ENCODE measurements at regions not wholly inside any gene's neighbourhood (a gene's known extent, or its start where the extent isn't known, plus 50 kb on each side); places are given as distances from the start of the nearest gene placed in this dataset.

DNA sequence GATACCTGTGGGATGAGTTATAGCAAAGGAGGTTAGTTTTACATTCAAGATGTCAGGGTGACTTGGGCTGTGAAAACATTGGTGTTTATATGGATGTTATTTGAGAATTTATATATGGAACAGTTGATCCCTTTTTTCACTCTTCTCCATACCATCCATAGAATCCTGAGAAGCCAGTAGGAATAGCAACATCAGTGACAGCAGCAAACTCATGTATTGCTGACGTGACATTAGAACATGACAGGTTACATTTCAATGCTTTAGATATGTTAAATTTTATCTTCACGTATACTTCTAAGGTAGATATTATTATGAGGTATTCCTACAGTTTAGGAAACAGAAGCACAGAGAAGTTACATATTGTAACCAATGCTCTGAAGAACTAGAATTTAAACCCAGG, 745.2 kb upstream of the GCFC2 start:
- no peak for DNase-seq (ENCODE audit: low spot score)

DNA sequence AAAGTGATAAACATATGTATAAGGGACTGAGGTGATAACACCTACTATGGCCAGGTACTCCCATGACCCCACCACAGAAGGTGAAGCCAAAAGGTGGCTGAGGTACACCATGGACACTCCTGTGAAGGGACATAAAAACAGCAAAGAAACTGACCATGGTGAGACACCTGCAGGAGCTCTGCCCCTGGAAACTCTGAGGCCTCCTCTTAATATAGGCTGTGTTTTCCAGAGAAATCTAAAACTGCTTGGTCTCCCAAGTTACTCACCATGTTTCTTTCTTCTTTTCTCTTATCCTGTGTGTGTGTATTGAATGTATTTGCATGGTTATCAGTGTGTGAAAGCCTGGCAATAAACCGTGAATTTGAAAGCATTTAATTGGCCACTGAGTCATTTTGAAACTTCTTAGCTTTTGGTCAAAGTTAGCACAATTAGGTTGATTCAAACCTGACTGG, 739.3 kb upstream of the GCFC2 start:
- no peak for DNase-seq (ENCODE audit: low spot score)

DNA sequence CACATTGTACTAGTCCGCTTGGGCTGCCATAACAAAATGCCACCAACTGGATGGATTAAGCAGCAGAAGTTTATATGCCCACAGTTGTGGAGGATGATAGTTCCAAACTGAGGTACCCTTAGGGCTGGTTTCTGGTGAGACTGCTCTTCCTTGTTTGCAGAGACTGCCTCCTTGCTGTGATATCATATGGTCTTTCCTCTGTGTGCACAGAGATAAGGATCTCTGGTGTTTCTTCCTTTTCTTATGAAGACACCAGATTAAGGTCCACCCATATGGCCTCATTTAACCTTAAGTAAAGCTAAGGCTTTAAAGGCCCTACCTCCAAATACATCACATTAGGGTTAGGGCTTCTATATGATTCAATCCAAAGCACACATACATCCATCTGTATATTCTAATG, 738.2 kb upstream of the GCFC2 start:
- DNase-seq (ENCODE audit: low spot score): no peak

DNA sequence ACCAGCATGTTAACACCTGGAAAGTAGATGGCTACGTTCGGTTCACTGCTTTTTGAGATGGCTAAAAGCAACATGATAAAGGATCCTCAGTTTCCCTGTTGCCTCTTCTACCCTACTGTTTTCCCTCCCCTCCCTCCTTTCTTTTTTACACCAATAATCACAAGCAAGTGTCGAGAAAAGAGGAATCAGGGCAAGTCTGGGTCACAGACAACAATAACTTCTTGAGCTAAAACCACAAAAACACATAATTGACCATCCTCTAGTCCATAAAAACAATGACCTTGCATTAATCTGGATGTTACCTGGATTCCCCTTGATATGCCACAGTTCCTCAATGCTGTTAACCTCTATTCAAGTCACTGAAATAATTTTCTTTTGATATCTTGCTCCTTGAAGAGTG, 736.6 kb upstream of the GCFC2 start:
- DNase-seq (ENCODE audit: low spot score): no peak

DNA sequence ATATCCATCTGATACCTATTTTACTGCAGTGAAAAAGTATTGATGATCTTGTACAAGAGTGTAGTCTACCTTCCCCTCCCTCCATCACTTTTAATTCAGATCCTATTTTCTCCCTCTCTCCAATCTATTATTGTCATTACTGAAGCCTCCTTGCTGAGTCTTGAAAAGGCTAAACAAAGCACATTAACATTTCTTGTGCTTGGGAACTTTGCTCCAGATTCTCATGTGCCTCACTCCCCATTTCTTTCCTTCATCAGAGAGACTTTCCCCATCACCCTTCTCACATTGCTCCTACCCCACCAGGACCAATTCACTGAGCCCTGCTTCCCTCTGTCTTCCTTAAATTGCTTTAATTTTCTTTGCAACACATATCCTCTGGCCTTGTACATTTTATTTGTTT, 736.2 kb upstream of the GCFC2 start:
- no peak for DNase-seq (ENCODE audit: low spot score)

DNA sequence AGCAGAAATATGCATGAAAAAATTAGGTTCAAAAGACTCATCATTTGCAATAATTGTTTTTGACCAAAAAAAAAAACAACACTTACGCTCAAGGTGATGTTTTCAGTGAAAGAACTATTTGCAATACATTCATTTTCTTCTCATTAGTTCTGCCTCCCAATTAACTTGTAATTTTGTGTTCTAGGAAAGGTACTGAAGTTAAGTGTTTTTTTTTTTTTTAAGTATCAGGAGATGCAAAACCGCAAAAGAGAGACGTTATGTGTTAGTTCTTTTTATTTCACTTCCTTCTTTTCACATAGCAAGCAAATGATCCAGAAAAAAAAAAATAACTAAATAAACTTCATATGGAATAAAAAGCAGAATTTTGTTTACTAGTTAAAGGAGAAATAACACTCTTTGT, 735.2 kb upstream of the GCFC2 start:
- no peak for DNase-seq (ENCODE audit: low spot score)

DNA sequence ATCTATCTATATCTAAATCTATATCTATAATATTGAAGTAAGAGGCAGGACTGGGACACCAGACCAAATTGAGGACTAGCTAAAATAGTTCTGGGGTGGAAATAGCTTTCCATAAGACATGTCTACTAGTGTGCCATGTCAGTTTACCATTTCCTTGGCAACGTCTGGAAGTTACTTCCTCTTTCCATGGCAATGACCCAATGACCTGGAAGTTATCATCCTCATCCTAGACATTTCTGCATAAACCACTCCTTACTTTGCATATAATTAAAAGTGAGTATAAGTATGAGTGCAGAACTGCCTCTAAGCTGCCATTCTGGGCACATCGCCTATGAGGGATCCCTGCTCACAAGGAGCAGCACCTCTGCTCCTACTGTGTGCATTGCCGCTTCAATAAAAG, 734.0 kb upstream of the GCFC2 start:
- DNase-seq (ENCODE audit: low spot score): no peak

DNA sequence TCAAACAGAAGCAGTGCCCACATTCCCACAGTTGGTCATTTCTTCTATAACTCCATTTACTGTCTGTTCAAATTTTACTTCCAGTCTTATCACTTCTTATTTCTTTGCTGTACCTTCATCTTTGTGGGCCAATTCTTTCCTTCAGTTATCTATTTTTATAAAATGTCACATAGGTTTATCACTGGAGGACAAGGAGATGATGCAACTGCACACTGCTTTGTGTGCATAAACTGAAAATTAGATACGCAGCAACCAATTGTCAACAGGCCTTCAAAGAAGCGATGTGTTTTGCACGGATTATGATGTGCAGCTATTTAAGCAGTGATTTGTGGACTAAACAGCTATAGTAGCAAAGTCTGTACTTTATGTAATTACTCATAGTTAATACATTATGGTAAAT, 726.8 kb upstream of the GCFC2 start:
- DNase-seq (ENCODE audit: low spot score): no peak

DNA sequence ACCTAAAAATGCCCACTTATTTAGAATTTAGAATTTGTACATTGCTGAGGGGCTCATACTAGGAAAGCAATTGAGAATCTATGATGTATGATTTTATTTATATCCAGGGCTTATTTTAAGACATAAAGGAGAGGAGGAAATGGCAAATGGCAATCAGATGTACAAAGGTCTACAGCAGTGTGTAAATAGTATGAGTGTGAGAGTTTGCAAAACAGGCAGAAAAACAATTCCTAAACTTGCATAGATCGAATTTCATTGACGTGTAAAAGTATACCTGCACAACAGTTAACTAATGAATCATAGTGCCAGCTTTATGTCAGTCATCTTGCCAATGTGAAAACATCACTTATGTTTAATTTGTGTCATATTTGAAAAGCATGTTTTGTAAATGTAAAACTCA, 718.7 kb upstream of the GCFC2 start:
- DNase-seq (ENCODE audit: low spot score): no peak

DNA sequence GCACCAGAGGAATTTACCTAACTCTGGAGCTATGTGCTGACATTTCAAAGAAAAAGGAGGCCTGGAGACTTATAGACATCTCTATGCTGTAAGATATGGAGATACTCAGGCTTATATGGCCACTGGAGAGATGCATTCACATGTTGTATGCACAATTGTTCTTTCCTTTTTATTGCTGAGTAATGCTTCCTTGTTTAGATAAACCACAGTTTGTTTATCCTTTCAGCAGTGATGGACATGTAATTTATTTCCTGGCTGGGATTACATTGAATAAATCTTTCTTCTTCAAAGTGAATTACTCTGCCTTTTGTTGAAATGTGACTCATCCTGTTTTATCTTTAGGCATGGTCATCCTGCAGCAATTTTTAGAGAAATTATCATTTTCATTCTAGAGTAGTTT, 716.7 kb upstream of the GCFC2 start:
- no peak for DNase-seq (ENCODE audit: low spot score)

DNA sequence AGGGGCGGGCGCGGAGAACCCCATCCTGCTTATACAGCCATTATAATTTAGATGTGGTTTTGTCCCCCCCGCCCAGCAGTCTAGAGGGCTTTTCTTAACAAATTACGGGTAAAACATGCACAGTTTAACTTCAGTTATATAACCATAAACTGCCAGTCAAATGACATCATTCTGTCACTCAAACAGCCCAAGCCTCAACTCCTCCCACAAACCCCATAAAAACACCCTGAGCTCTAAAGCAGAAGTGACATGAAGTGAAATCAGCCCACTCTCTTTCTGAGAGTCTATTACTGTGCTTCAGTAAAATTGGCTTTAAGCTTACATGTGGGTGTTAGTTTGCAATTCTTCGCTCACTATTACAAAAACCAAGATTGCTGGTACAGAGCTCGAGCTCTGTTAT, 705.1 kb upstream of the GCFC2 start:
- no peak for DNase-seq (ENCODE audit: low spot score)

DNA sequence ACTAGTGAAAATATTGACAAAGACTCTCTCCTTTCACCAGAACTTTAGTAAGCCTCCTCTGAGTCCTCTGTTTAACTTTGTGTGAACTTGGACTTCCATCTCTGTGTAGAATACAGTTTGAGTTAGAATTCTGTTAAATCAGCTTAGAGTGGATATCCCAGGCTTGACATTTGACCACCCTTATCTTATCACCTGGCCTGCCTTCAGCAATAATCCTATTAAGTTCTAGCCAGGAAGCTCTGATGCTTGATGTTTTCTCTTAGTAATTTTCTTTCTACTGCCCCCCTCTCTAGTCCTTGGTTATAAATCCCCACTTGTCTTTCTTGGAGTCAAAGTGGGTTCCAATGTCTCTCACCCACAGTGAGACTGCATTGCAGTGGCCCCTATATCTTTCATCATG, 702.7 kb upstream of the GCFC2 start:
- DNase-seq (ENCODE audit: low spot score): no peak

DNA sequence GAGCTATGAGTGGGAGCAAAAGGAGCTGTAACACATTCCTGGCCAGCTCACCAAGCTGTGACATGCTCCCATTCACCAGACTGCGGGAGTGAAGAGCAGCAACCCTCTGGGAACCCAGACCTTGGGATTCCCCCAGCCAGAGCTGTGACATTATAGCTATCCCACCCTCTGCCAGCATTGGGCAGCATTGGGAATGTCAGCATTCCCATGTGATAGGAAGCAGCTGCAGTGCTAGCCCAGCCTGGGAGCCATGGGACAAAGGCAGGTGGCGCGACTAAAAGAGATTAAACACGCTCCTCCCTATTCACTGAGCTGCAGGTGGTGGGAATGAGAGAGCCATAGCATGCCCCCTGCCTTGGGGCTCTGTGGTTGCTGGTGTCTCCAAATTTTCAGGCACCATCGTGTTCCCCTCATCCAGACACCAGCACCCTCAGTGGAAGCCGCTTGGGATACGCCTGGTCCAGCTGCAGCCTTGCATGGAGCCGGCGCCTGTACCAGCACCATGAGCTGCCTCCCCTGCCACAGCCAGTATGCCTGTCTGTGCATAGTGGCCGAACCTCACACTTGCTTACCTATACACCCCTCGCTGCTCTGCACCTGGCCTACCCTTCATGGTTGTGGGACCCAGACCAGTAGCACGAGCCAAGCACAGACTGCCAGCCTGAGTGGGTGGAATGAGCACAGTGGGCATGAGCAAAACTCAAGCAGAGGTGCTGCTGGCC, 695.6 kb upstream of the GCFC2 start:
- DNase-seq (ENCODE audit: low spot score): no peak

DNA sequence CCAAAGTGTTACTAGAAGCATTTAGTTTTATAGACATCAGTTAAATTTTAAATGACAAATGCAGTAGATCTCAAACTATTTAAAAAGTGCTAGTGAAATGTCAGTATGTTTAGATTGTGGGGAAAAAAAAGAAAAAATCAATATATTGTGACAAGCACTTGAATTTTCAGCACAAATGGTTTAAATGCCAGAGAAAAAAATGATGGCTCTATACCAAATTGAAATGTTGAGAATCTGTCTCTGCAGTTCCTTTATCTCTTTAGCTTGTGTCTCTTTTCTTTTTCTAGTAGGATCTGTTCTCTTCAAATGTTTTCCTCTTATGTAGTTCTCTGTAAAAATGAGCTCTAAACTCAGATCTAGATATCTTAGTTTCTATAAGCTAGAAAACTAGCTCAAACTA, 682.6 kb upstream of the GCFC2 start:
- DNase-seq (ENCODE audit: low spot score): no peak

DNA sequence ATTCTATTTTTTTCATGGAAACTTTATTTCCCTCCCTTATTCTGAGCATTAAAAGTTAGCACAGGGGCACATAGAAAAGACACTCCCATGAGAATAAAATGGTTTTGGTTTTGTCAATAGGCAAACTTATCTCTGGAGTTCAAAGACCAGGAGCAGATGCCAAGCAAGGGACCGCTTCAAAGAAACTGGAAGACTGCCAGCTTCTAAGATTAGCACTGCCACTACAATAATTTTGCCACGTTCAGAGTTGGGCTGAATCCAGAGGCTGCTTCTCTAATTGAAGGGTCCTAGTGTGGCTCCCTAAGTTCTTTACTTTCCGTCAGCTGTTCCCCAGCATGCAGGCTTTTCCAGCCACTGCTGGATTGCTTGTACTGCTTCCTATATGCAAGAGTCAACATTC, 681.0 kb upstream of the GCFC2 start:
- DNase-seq (ENCODE audit: low spot score): no peak

DNA sequence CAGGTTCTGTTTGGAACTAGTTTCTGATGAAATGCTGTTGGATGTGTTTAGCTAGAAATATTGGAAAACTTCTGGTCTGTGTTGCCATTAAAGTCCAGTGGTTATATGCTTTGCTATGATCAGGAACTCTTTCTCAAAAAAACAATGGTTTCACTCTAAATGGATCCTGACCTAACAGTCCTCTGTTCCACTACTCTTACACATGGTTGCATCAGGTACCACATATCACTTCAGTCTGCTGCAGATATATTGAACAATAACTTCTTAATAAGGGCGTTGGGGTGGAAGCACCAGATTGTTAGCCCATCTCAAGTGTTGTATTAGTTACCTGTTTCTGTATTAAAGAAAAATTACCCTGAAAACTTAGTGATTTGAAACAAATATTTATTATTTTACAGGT, 676.6 kb upstream of the GCFC2 start:
- DNase-seq (ENCODE audit: low spot score): no peak

DNA sequence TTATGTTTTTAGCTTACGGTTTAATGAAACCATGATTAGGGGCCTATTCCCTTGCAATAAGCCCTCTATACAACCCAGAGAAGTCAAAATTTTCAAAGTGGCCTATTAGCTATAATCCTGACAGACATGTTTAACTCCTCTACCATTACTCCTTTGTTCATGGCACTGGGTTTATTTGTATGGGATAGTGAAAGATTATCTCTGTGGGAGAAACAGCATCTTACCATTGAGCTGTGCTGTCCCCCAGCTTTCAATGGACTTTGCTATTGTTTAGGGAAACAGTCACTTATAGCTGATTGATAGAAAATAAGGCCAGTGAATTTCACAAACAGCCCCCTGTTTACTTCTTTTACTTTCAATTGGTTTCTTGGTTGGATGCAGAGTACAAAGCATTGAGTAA, 675.2 kb upstream of the GCFC2 start:
- no peak for DNase-seq (ENCODE audit: low spot score)

DNA sequence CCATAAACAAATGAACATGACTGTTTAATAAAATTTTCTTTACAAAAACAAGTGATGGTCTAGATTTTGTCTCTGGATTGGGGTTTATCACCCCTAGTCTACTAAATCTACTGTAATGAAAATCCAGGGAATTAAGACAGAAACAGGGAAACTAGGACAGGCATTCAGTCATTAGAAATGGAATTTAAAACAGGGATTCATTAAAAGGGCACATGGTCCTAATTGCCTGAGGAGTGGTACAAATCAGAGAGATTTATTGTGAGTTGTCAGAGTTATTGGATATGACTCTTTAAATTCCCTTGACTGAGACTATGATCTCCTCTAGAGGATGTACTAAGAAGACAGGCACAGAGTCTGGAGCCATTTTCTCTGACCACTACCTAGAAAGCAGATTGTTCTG, 670.9 kb upstream of the GCFC2 start:
- no peak for DNase-seq (ENCODE audit: low spot score)

DNA sequence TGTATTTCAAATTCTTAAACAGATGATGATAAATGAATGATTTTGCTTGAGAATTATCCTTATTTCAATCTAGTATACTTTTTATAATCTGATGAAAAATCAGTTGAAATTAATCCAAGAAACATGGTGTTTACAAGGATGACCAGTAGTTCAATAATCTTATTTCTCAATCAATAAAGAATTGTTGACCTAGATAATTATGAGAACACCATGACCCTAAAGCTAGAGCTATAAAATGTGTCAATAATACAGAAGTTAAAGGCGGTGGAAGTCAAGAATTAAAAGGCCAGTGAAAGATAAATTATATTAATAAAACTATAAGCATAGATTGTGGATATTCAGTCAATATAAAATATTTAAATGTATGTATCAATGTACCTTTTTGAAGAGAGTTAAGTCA, 667.4 kb upstream of the GCFC2 start:
- no peak for DNase-seq (ENCODE audit: low spot score)

DNA sequence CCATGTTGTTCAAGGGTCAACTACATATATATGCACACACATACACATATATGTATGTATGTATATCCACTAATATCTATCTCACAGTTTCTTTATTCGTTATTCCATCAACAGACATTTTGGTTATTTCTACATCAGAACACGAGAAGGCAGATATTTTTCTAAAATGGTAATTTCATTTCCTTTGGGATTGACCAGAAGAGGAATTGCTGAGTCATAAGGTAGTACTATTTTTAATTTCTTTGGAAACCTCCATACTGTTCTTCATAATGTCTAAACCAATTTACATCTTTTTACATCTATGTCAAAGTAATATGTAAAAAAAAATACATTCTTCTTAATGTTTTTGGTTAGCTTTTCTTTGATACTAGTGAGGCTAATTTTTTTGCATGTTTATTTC, 630.7 kb upstream of the GCFC2 start:
- no peak for DNase-seq (ENCODE audit: low spot score)

DNA sequence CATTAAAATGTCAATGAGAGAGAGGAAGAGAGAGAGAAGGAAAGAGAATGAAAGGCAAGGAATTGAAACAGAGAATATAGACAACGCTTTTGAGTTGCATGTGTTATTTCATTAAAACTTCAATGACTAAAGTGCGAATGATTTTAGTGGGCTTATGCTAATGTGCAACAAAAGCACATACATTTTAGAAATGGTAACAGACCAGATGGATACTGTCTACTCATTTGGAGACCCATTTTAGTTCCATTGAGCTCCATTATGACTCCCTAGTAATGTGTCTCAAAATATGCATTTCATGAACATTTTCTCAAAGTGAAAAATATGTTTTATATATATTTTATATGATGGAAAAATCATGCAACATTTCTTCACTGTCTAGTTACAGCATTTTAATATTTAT, 622.2 kb upstream of the GCFC2 start:
- no peak for DNase-seq (ENCODE audit: low spot score)

DNA sequence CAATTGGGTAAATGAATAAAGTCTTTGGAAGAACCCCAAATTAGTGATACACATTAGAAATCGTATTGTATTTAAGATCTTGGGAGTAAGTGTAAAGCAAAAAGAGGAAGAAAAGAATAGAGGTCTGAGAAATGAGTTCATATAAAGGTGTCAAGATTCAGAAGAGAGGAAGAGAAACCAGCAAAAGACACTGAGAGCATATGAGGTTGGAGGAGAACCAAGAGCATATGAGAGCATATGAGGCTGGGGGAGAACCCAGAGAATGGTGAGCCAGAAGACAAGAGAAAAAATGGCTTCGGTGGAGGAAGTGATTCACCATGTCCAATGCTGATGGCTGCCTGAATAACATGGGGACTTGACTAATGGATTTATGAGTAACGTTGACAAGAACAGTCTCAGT, 620.1 kb upstream of the GCFC2 start:
- no peak for DNase-seq (ENCODE audit: low spot score)

DNA sequence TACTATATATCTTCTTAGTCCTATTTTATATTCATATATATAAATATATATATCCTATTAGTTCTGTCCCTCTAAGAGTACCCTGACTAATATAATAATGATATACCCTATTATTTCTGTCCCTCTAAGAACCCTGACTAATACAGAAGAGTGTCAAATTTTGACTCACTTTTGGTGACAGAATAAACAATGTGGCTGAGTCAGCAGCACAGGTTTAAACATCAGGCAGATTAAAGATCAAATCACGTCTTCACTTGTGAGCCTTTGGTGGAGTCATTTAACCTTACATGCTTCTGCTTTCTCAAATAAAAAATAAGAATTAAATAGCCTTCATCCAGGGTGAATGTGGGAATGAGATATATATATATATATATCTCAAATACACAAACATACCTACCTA, 615.9 kb upstream of the GCFC2 start:
- no peak for DNase-seq (ENCODE audit: low spot score)

DNA sequence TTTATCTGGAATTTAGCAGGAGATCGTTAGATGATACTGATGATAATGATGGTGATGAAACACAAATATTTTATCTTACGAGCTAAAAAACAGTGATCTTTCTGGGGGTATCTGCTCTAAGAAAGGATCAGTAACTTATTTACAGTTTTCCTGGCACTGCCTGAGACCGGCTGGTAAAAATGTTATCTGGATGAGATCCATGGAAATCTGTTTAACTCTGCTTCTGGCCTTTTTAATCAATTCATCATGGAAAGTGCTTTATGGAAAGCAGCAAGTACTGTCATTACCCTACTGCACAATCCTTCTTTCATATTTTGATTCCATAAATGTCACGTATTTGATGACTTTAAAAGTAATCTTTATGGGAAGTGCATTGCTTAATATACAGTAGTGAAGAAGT, 612.7 kb upstream of the GCFC2 start:
- DNase-seq (ENCODE audit: low spot score): no peak

DNA sequence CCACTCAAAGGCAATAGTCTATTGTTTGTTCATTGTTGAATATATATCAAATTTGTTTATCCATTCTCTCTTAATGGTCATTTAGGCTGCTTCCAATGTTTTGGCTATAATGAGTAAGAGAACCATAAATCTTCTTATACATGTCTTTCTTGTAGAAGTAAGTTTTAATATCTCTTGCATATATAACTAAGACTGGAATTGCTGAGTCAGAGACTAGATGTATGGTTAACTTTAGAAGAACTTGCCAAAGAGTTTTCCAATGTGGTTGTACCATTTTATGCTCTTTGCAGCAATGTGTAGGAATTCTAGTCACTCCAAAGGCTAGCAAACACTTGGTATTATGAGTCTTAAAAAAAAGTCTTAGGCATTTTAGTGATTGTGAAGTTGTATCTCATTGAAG, 610.0 kb upstream of the GCFC2 start:
- DNase-seq (ENCODE audit: low spot score): no peak

Measured in left forelimb (tissue), 1 donor.